Panc1 (cell line): ENCODE measurements at regions not wholly inside any gene's neighbourhood (a gene's known extent, or its start where the extent isn't known, plus 50 kb on each side); places are given as distances from the start of the nearest gene placed in this dataset.

Experiments used
- CTCF ChIP-seq: fragments of 450-650 bp; IDR thresholded peaks from 2 replicates; pipeline ENCODE4 v1.5.1; 2017; ENCODE audit warnings: mild to moderate bottlenecking
- POLR2AphosphoS5 ChIP-seq: IDR thresholded peaks from 2 replicates; pipeline ENCODE4 v1.6.1; 2012; ENCODE audit warnings: mild to moderate bottlenecking, low read depth, low read length, moderate library complexity
- TCF7L2 ChIP-seq: IDR thresholded peaks from 2 replicates; pipeline ENCODE4 v1.6.1; 2011; ENCODE audit warnings: mild to moderate bottlenecking, low read depth, low read length, inconsistent platforms

DNA sequence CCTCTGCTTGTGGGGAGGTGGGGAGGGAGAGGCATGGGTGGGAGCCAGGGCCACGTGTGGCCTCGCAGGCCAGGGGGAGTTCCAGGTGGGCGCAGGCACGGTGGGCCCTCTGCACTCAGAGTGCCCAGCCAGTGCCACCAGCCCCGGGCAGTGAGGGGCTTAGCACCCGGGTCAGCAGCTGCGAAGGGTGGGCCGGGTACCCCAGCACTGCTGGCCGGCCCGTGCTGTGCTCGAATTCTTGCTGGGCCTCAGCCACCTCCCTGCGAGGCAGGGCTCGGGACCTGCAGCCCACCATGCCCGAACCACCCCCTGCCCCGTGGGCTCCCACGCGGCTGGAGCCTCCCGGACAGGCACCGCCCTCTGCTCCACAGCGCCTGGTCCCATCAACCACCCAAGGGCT lies 1277.2 kb downstream of the JRKL start:
- no peak for TF ChIP-seq CTCF
- TF ChIP-seq POLR2AphosphoS5: no peak
- no peak for TF ChIP-seq TCF7L2
